SK-N-SH treated with all-trans-retinoic acid at 6 μM for 48 hours (cell line): ENCODE measurements at regions not wholly inside any gene's neighbourhood (a gene's known extent, or its start where the extent isn't known, plus 50 kb on each side); places are given as distances from the start of the nearest gene placed in this dataset.

Source experiments
- ATAC-seq: fragments of 200-7000 bp; cut with Tn5 transposase; 3 replicates; pipeline ENCODE4 v1.9.1; 2020; ENCODE audit warnings: mild to moderate bottlenecking, moderate library complexity
- ARNTL ChIP-seq: fragments of 450-650 bp; formaldehyde crosslinking; IDR thresholded peaks from 2 replicates; pipeline ENCODE4 v1.5.0; 2020; ENCODE audit warnings: low read depth, mild to moderate bottlenecking, moderate library complexity, borderline replicate concordance
- BACH2 ChIP-seq: fragments of 250-450 bp; sonication (Bioruptor Pico); IDR thresholded peaks from 2 replicates; pipeline ENCODE4 v1.9.0; 2021; ENCODE audit warnings: mild to moderate bottlenecking, borderline replicate concordance
- CREB5 ChIP-seq: fragments of 250-450 bp; sonication (Bioruptor Pico); IDR thresholded peaks from 2 replicates; pipeline ENCODE4 v1.5.1; 2020; ENCODE audit warnings: low read depth, mild to moderate bottlenecking, moderate library complexity
- CSDC2 ChIP-seq: fragments of 250-450 bp; sonication (Bioruptor Pico); IDR thresholded peaks from 2 replicates; pipeline ENCODE4 v1.5.0; 2020; ENCODE audit warnings: mild to moderate bottlenecking, moderate library complexity
- CSRNP3 ChIP-seq: fragments of 250-450 bp; sonication (Bioruptor Pico); IDR thresholded peaks from 2 replicates; pipeline ENCODE4 v1.5.1; 2021; ENCODE audit warnings: mild to moderate bottlenecking, moderate library complexity
- ESRRG ChIP-seq: fragments of 250-450 bp; sonication (Bioruptor Pico); IDR thresholded peaks from 2 replicates; pipeline ENCODE4 v1.6.1; 2021; ENCODE audit warnings: mild to moderate bottlenecking
- GLIS3 ChIP-seq: fragments of 250-450 bp; sonication (Bioruptor Pico); IDR thresholded peaks from 2 replicates; pipeline ENCODE4 v1.5.0; 2020; ENCODE audit warnings: mild to moderate bottlenecking, moderate library complexity
- ISL1 ChIP-seq: fragments of 250-450 bp; sonication (Bioruptor Pico); IDR thresholded peaks from 2 replicates; pipeline ENCODE4 v2.1.2; 2022; ENCODE audit warnings: mild to moderate bottlenecking, moderate library complexity
- PATZ1 ChIP-seq: fragments of 250-450 bp; sonication (Bioruptor Pico); IDR thresholded peaks from 2 replicates; pipeline ENCODE4 v1.8.0; 2020; ENCODE audit warnings: mild to moderate bottlenecking, moderate library complexity, borderline replicate concordance
- POU6F1 ChIP-seq: fragments of 250-450 bp; sonication (Bioruptor Pico); IDR thresholded peaks from 2 replicates; pipeline ENCODE4 v1.8.0; 2021; ENCODE audit warnings: low read depth, mild to moderate bottlenecking, moderate library complexity, borderline replicate concordance
- PPARA ChIP-seq: fragments of 250-450 bp; sonication (Bioruptor Pico); IDR thresholded peaks from 2 replicates; pipeline ENCODE4 v1.5.0; 2020; ENCODE audit warnings: mild to moderate bottlenecking, borderline replicate concordance
- RARB ChIP-seq: fragments of 250-450 bp; sonication (Bioruptor Pico); IDR thresholded peaks from 2 replicates; pipeline ENCODE4 v1.8.0; 2021; ENCODE audit warnings: mild to moderate bottlenecking, moderate library complexity
- SNAI2 ChIP-seq: fragments of 250-450 bp; sonication (Bioruptor Pico); IDR thresholded peaks from 2 replicates; pipeline ENCODE4 v1.5.0; 2020; ENCODE audit warnings: mild to moderate bottlenecking, moderate library complexity
- TCF4 ChIP-seq: fragments of 250-450 bp; sonication (Bioruptor Pico); IDR thresholded peaks from 2 replicates; pipeline ENCODE4 v1.8.0; 2021; ENCODE audit warnings: mild to moderate bottlenecking, moderate library complexity, borderline replicate concordance
- TOX ChIP-seq: fragments of 250-450 bp; sonication (Bioruptor Pico); IDR thresholded peaks from 2 replicates; pipeline ENCODE4 v1.8.0; 2021; ENCODE audit warnings: mild to moderate bottlenecking, moderate library complexity, borderline replicate concordance
- ZC3H10 ChIP-seq: fragments of 250-450 bp; sonication (Bioruptor Pico); IDR thresholded peaks from 2 replicates; pipeline ENCODE4 v1.5.1; 2021; ENCODE audit warnings: mild to moderate bottlenecking, moderate library complexity
- ZFP3 ChIP-seq: fragments of 250-450 bp; sonication (Bioruptor Pico); IDR thresholded peaks from 2 replicates; pipeline ENCODE4 v1.5.0; 2020; ENCODE audit warnings: mild to moderate bottlenecking, moderate library complexity
- ZFP30 ChIP-seq: fragments of 450-650 bp; formaldehyde crosslinking; IDR thresholded peaks from 2 replicates; pipeline ENCODE4 v1.5.0; 2022; ENCODE audit warnings: mild to moderate bottlenecking, moderate library complexity
- ZNF565 ChIP-seq: fragments of 450-650 bp; formaldehyde crosslinking; conservative IDR thresholded peaks from 2 replicates; pipeline ENCODE4 v1.5.0; 2020; ENCODE audit warnings: low read depth, mild to moderate bottlenecking, moderate library complexity
- ZNF70 ChIP-seq: fragments of 450-650 bp; formaldehyde crosslinking; IDR thresholded peaks from 2 replicates; pipeline ENCODE4 v1.5.0; 2020; ENCODE audit warnings: mild to moderate bottlenecking, moderate library complexity

GRCh38 chr7:156515911-156516790, 124.4 kb upstream of the RNF32 start (continued):
- TF ChIP-seq CREB5 (CRISPR knock-in tag) (no peak), PPARA (CRISPR knock-in tag) (no peak)

GRCh38 chr7:156514851-156515250, 125.7 kb upstream of the RNF32 start:
- no peak for ATAC-seq
- TF ChIP-seq RARB (CRISPR knock-in tag), result no peak
- no peak for TF ChIP-seq TCF4
- TF ChIP-seq ESRRG, result no peak
- no peak for TF ChIP-seq ZNF565 (CRISPR knock-in tag)

- TF ChIP-seq ISL1 (CRISPR knock-in tag) (no peak), ZFP30 (CRISPR knock-in tag) (no peak), POU6F1 (no peak), ZFP3 (CRISPR knock-in tag) (no peak), ARNTL (no peak), PPARA (CRISPR knock-in tag) (no peak), CSRNP3 (CRISPR knock-in tag) (no peak), BACH2 (CRISPR knock-in tag) (no peak), CSDC2 (CRISPR knock-in tag) (no peak), ESRRG (no peak), PATZ1 (CRISPR knock-in tag) (no peak), ZC3H10 (CRISPR knock-in tag) (no peak), ZNF70 (CRISPR knock-in tag) (no peak), TOX (no peak), ZNF565 (CRISPR knock-in tag) (no peak), CREB5 (CRISPR knock-in tag) (no peak), RARB (CRISPR knock-in tag) (no peak)
- TF ChIP-seq, all 23 proteins: peak for 0
- no peak for ATAC-seq
Observed at GRCh38 chr7:156511426-156511825, 129.1 kb upstream of the RNF32 start.

- TF ChIP-seq ZFP30 (CRISPR knock-in tag) (no peak), GLIS3 (CRISPR knock-in tag) (no peak), PPARA (CRISPR knock-in tag) (no peak), SNAI2 (CRISPR knock-in tag) (no peak), CREB5 (CRISPR knock-in tag) (no peak)
- ATAC-seq, result no peak
Observed at GRCh38 chr7:156510966-156511365, 129.6 kb upstream of the RNF32 start.
